BLaER1 (cell line): ENCODE measurements at regions not wholly inside any gene's neighbourhood (a gene's known extent, or its start where the extent isn't known, plus 50 kb on each side); places are given as distances from the start of the nearest gene placed in this dataset.

Experiments used
- H3K27ac ChIP-seq: shearing (Covaris generic); formaldehyde crosslinking; 2 replicates; pipeline ENCODE4 v1.8.1; 2022
- H3K27me3 ChIP-seq: shearing (Covaris generic); formaldehyde crosslinking; 2 replicates; pipeline ENCODE4 v1.8.1; 2022
- H3K36me3 ChIP-seq: shearing (Covaris generic); formaldehyde crosslinking; 2 replicates; pipeline ENCODE4 v1.8.1; 2022
- H3K4me1 ChIP-seq: shearing (Covaris generic); formaldehyde crosslinking; 2 replicates; pipeline ENCODE4 v1.8.1; 2022
- H3K4me2 ChIP-seq: shearing (Covaris generic); formaldehyde crosslinking; 2 replicates; pipeline ENCODE4 v1.8.1; 2022
- H3K4me3 ChIP-seq: shearing (Covaris generic); formaldehyde crosslinking; 2 replicates; pipeline ENCODE4 v1.8.1; 2022
- H3K9ac ChIP-seq: shearing (Covaris generic); formaldehyde crosslinking; 2 replicates; pipeline ENCODE4 v1.8.1; 2022
- H3K9me3 ChIP-seq: shearing (Covaris generic); formaldehyde crosslinking; 2 replicates; pipeline ENCODE4 v1.8.1; 2022
- H4K20me1 ChIP-seq: shearing (Covaris generic); formaldehyde crosslinking; 2 replicates; pipeline ENCODE4 v1.8.1; 2022
- Cebpa-rat ChIP-seq: shearing (Covaris generic); IDR thresholded peaks from 2 replicates; pipeline ENCODE4 v1.8.1; 2022

DNA sequence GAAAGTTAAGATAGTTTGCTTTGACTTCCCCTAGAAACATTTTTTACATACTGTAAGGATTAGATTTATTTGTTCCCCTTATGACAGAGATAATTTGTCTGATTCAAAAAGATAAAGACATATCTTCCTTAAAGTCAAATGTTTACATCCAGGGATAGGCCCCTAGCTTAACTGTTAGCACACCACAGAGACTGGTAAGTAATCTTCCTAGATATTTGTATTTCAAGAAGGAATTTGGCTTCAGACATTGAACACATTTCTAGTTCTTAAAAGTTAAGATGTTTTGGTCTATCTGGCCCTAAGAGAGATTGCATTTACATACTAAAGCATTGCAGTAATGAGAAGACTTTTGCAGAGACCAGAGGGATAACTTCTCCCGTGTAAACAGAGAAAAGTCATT, 1201.1 kb upstream of the GJE1 start:
- H3K4me3 ChIP-seq: no peak overlapping the region
- H3K4me1 ChIP-seq: no peaks in the 10 kb centered on the region
- no peaks in the 10 kb centered on the region for H3K27me3 ChIP-seq
- no peaks in the 10 kb centered on the region for H3K36me3 ChIP-seq
- no peak overlapping the region for H3K27ac ChIP-seq
- no peaks in the 10 kb centered on the region for H3K9me3 ChIP-seq
- no peaks in the 10 kb centered on the region for H4K20me1 ChIP-seq
- no peak overlapping the region for H3K4me2 ChIP-seq
- no peak for TF ChIP-seq Cebpa-rat
- H3K9ac ChIP-seq: no peak overlapping the region

DNA sequence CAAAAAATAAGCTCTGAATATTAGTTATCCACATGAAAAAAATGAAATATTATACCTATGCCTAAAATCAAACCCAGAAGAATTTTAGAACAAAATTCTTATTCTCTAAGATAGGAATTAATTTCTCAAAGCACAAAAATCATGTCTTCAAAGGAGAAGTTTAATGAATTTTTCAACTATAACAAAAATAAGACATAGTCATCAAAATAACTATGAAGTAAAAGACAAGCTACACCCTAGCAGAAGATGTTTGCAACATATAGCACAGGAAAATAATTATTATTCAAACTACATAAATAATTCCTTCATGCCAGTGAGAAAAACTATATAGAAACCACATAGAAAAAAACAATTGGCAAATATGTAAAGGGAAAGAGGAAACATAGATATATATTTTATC, 1203.6 kb upstream of the GJE1 start:
- Histone ChIP-seq H3K9me3 (no peaks in the 10 kb centered on the region), H3K4me1 (no peaks in the 10 kb centered on the region), H3K9ac (no peak overlapping the region), H3K36me3 (no peaks in the 10 kb centered on the region), H3K27ac (no peak overlapping the region), H3K27me3 (no peaks in the 10 kb centered on the region), H4K20me1 (no peaks in the 10 kb centered on the region), H3K4me3 (no peak overlapping the region), H3K4me2 (no peak overlapping the region)
- no peak for TF ChIP-seq Cebpa-rat

DNA sequence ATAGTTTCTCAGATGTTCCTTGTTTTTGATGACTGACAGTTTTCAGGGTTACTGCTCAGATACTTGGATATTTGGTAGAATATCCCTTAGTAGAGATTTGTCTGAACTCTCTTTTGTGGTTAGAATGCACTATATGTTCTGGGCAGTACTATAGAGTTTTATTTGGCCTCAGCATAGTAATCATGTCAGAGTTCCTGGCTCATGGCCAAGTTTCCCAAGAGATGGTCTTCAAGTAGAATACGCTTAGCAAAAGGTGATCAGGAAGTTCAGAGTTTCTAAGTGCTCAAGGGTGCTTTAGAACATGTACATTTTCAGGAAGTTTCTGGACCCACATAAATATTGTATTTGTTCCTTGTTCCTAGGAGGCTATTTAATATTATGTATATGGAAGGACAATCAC, 1209.7 kb upstream of the GJE1 start:
- H3K4me3 ChIP-seq: no peak overlapping the region
- no peaks in the 10 kb centered on the region for H3K36me3 ChIP-seq
- TF ChIP-seq Cebpa-rat: no peak
- no peaks in the 10 kb centered on the region for H3K27me3 ChIP-seq
- no peak overlapping the region for H3K9ac ChIP-seq
- H3K9me3 ChIP-seq: no peaks in the 10 kb centered on the region
- no peak overlapping the region for H3K27ac ChIP-seq
- no peaks in the 10 kb centered on the region for H4K20me1 ChIP-seq
- H3K4me2 ChIP-seq: no peak overlapping the region
- H3K4me1 ChIP-seq: no peaks in the 10 kb centered on the region

DNA sequence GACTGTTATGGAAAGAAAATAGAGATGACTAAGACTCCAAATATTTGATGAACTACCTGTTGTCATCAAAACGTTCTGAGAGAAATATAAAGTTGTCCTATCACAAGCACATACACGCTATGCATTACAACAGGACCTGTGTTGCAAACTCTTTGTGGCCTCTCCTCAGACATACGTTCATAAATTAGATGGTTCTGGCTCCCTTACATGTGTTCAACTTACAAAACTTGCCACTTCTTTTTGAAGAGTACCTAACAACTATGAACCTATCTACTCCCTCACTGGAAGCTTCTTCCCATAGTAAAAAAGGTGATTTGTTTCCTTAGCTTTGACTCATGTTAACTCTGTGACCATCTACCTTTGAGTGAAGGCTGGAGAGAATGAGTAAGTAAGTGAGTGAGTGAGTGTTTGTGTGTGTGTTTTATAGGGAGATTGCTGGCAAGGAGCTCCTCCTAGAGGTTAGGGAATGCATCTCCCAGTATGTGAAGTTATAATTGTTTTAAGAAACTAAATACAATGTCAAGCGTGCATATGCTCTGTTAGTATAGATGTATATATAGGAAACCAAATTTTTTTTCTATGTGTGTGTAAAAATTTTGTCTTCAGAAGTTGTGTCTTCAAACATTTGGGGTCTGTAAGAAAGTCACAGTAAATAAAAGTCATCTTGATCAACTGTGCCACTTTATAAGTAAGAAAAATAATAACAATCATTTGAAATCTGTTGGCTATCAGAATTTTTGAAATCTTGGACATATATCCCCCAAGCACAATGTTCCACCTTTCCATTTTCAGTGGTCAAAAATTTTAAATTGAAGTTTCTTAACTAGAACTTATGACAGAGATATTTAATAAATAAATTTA, 1211.1 kb upstream of the GJE1 start:
- Histone ChIP-seq H3K9ac (no peak overlapping the region), H3K27ac (no peak overlapping the region), H3K36me3 (no peaks in the 10 kb centered on the region), H3K4me2 (no peak overlapping the region), H3K27me3 (no peaks in the 10 kb centered on the region), H3K9me3 (no peaks in the 10 kb centered on the region), H3K4me3 (no peak overlapping the region), H3K4me1 (no peaks in the 10 kb centered on the region), H4K20me1 (no peaks in the 10 kb centered on the region)
- TF ChIP-seq Cebpa-rat: no peak

DNA sequence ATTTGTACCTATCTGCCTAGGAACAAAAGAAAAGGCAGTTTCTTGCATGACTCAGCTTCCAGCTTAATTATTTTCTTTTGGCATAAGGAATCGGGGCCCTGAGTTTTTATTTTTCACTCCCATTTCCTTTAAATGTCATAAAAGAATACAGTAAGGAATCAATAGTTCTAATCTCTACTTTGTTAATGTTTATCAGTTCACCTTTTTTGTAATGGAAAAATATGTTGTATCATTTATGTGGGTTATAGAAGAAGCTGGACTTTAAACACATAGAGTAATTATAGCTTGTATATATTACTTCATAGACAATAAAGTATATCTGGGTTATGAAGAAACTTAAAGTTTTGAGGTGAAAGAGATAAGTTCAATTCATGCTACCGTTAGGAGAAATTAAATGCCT, 1214.8 kb upstream of the GJE1 start:
- Histone ChIP-seq H3K4me1 (no peaks in the 10 kb centered on the region), H3K27ac (no peak overlapping the region), H3K27me3 (no peaks in the 10 kb centered on the region), H3K9me3 (no peaks in the 10 kb centered on the region), H3K9ac (no peak overlapping the region), H3K36me3 (no peaks in the 10 kb centered on the region), H3K4me3 (no peak overlapping the region), H3K4me2 (no peak overlapping the region), H4K20me1 (no peaks in the 10 kb centered on the region)
- no peak for TF ChIP-seq Cebpa-rat

DNA sequence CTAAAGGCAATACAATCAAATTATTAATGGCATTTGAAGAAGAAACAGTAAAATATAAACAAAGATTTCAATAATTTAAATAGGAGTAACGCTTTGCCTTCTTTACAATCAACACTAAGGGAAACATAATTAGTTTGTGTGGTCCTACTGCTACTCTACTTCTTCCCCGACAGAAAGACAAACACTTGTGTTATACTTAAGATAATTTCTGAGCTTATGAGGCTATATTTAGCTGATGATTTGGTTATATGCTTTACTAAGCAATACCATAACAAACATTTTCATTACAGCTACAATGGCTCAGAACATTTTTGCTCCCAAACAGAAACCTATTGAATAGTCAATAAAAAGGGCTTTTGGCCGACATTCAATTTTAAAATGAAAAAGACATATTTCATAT, 1217.2 kb upstream of the GJE1 start:
- H3K9ac ChIP-seq: no peak overlapping the region
- H3K27me3 ChIP-seq: no peaks in the 10 kb centered on the region
- no peak overlapping the region for H3K27ac ChIP-seq
- H3K36me3 ChIP-seq: no peaks in the 10 kb centered on the region
- H3K4me1 ChIP-seq: no peaks in the 10 kb centered on the region
- H3K4me2 ChIP-seq: no peak overlapping the region
- H4K20me1 ChIP-seq: no peaks in the 10 kb centered on the region
- H3K4me3 ChIP-seq: no peak overlapping the region
- no peaks in the 10 kb centered on the region for H3K9me3 ChIP-seq
- no peak for TF ChIP-seq Cebpa-rat

GRCh38 chr6:140915103-140915502, 1217.6 kb upstream of the GJE1 start:
- H3K27ac ChIP-seq: no peak overlapping the region
- H3K9ac ChIP-seq: no peak overlapping the region
- no peak overlapping the region for H3K4me2 ChIP-seq
- H4K20me1 ChIP-seq: no peaks in the 10 kb centered on the region
- TF ChIP-seq Cebpa-rat: no peak
- H3K4me1 ChIP-seq: no peaks in the 10 kb centered on the region
- H3K36me3 ChIP-seq: no peaks in the 10 kb centered on the region
- no peaks in the 10 kb centered on the region for H3K9me3 ChIP-seq
- H3K4me3 ChIP-seq: no peak overlapping the region
- H3K27me3 ChIP-seq: no peaks in the 10 kb centered on the region

GRCh38 chr6:140912686-140913085, 1220.0 kb upstream of the GJE1 start:
- no peaks in the 10 kb centered on the region for H4K20me1 ChIP-seq
- no peak overlapping the region for H3K9ac ChIP-seq
- H3K27ac ChIP-seq: no peak overlapping the region
- H3K4me3 ChIP-seq: no peak overlapping the region
- H3K9me3 ChIP-seq: peaks cover 11% of the 10 kb centered on the region
- no peaks in the 10 kb centered on the region for H3K27me3 ChIP-seq
- no peak overlapping the region for H3K4me2 ChIP-seq
- no peak for TF ChIP-seq Cebpa-rat
- no peaks in the 10 kb centered on the region for H3K36me3 ChIP-seq
- no peaks in the 10 kb centered on the region for H3K4me1 ChIP-seq

DNA sequence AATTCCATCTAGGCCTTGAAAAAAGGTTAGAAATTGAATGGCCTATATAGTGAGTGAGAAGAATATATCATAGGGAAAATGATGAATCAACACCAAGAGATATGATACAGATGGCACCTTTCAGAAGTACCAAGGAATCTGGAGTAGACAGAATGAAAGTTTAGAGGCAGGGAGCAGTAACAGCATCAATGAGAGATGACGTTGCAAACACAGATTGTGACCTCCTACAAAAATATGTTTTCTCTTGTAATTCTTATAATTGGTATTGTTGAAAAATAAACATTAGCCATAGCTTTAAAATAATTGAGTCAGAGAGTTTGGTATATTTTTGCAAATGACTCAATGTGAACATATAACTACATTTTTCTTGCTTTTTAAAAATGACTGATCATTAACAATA, 1223.1 kb upstream of the GJE1 start:
- Histone ChIP-seq H3K4me2 (no peak overlapping the region), H3K27me3 (no peaks in the 10 kb centered on the region), H3K4me3 (no peak overlapping the region), H3K4me1 (no peaks in the 10 kb centered on the region), H3K9me3 (peaks cover 18% of the 10 kb centered on the region), H3K27ac (no peak overlapping the region), H3K9ac (no peak overlapping the region), H3K36me3 (no peaks in the 10 kb centered on the region), H4K20me1 (no peaks in the 10 kb centered on the region)
- TF ChIP-seq Cebpa-rat: no peak

- no peak overlapping the region for H3K4me2 ChIP-seq
- no peak overlapping the region for H3K9ac ChIP-seq
- H3K4me3 ChIP-seq: no peak overlapping the region
- no peak overlapping the region for H3K27ac ChIP-seq
- no peak for TF ChIP-seq Cebpa-rat
- no peaks in the 10 kb centered on the region for H3K27me3 ChIP-seq
- H3K4me1 ChIP-seq: no peaks in the 10 kb centered on the region
- no peaks in the 10 kb centered on the region for H4K20me1 ChIP-seq
- H3K36me3 ChIP-seq: no peaks in the 10 kb centered on the region
- peaks cover 18% of the 10 kb centered on the region for H3K9me3 ChIP-seq
Observed at GRCh38 chr6:140909156-140909555, 1223.6 kb upstream of the GJE1 start.

- Histone ChIP-seq H4K20me1 (no peaks in the 10 kb centered on the region), H3K9ac (no peak overlapping the region), H3K9me3 (peaks cover 18% of the 10 kb centered on the region), H3K4me1 (no peaks in the 10 kb centered on the region), H3K27ac (no peak overlapping the region), H3K27me3 (no peaks in the 10 kb centered on the region), H3K4me2 (no peak overlapping the region), H3K36me3 (no peaks in the 10 kb centered on the region), H3K4me3 (no peak overlapping the region)
- TF ChIP-seq Cebpa-rat: no peak
Observed at GRCh38 chr6:140908505-140908904, 1224.2 kb upstream of the GJE1 start.
